GM10266 (cell line): ENCODE measurements at regions not wholly inside any gene's neighbourhood (a gene's known extent, or its start where the extent isn't known, plus 50 kb on each side); places are given as distances from the start of the nearest gene placed in this dataset.

Experiments
- DNase-seq: peaks from one replicate; pipeline ENCODE4 v3.0.0; 2012; ENCODE audit errors: extremely low spot score
- TF ChIP-seq, protein P1 (sequence below): IDR thresholded peaks from 2 replicates; pipeline ENCODE4 v1.5.1; 2012; ENCODE audit warnings: mild to moderate bottlenecking, low read depth; ENCODE audit not compliant: control insufficient read depth, insufficient read depth; ENCODE audit errors: missing control alignments

DNA sequence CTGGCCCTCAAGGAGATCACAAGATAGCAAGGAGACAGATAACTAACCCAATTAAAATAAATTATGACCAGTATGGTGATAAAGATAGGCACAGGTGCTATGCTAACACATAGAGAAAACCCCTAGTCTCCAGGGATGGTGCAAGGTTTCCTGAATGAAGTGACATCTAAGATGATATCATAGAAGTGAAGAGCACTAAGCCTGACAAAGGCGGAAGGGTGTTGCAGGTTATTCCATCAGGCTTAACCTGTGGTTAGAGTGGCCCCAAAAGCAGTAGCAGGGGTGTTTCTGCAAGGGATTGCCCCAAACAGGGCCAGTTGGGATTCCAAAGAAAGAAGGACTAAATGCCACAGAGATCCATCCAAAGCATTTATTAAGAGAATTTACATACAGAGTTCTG is 249.2 kb downstream of the IDS start:
- TF ChIP-seq, protein P1, sequence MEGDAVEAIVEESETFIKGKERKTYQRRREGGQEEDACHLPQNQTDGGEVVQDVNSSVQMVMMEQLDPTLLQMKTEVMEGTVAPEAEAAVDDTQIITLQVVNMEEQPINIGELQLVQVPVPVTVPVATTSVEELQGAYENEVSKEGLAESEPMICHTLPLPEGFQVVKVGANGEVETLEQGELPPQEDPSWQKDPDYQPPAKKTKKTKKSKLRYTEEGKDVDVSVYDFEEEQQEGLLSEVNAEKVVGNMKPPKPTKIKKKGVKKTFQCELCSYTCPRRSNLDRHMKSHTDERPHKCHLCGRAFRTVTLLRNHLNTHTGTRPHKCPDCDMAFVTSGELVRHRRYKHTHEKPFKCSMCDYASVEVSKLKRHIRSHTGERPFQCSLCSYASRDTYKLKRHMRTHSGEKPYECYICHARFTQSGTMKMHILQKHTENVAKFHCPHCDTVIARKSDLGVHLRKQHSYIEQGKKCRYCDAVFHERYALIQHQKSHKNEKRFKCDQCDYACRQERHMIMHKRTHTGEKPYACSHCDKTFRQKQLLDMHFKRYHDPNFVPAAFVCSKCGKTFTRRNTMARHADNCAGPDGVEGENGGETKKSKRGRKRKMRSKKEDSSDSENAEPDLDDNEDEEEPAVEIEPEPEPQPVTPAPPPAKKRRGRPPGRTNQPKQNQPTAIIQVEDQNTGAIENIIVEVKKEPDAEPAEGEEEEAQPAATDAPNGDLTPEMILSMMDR, result no peak
- DNase-seq, result no peak

DNA sequence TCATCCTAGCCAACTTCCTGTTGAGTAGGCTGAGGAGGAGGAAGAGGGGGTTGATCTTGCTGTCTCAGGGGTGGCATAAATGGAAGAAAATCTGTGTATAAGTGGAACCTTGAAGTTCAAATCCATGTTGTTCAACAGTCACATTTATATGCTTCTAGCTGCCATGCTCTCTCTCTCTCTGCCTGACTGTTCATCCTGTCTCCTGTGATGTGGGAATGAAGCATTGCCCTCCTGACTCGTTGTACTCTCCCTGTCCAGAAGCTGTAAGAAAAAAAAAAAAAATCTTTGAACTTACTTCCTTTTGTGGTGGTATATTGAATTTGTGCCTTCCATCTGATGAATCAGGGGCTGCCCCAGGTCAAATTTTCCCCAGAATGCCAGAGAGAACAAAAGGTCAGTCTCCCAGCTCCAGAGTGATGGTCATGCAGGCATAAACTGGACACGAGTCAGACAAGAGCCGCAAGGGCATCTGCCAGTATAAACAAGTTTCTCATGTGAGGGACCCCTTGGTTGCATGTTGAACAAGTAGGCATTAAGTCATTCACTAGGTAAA is 257.0 kb downstream of the IDS start:
- no peak for DNase-seq
- TF ChIP-seq, protein P1, result no peak

DNA sequence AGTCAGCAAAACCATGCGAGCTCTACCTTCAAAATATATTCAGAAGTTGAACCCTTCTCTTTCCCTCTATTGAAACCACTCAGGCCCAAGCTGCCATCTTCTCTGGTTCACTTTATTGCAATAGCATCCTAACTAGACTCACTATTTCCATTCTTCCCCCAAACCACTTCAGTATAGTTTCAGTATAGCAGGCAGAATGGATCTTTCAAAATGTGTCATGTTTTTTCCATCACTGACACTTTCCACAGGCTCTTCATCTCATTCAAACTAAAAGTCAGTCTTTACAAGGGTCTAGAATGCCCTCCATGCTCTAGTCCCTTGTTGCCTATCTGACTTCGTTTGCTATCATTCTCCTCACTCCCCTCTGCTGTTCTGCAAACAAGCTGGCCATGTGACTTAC is 274.4 kb downstream of the IDS start:
- TF ChIP-seq, protein P1, result no peak
- DNase-seq, result no peak

DNA sequence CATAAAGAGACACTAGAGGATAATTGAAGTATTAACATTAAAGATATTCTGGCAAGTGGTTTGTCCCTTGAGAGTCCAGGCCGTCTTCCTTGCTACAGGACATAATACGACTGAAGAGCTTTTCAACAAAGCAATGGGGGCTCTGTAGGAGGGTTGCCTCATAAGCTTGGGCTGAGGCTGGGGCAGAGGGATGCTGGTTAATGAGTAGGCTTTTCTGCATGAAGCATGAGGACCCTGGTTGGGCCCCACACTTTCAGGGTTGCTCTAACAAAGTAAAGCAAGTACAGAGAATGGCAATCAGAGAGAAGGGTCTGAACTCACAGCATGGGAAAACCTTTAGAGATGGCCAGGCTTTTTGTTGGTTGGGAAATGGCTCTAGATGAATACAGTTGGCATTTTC is 281.3 kb downstream of the IDS start:
- DNase-seq, result no peak
- TF ChIP-seq, protein P1, result no peak

DNA sequence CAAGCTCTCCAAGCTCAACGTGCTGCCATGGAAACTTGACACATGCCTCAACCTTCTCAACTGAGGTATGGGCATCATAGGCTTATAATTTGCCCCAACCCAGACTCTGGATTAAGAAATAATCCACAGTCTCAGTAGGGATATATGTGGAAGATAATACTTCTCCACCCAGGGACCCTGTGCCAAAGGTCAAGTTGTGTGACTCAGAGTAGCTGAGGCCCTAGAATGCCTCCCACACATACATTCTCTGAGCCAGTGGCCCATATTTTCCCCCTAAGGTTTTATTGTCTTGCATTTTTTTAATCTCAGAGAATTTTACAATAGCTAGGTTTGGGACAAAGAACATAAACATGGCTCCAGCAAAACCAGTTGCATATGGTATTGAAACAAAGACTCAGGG is 283.1 kb downstream of the IDS start:
- no peak for DNase-seq
- TF ChIP-seq, protein P1, result no peak

DNA sequence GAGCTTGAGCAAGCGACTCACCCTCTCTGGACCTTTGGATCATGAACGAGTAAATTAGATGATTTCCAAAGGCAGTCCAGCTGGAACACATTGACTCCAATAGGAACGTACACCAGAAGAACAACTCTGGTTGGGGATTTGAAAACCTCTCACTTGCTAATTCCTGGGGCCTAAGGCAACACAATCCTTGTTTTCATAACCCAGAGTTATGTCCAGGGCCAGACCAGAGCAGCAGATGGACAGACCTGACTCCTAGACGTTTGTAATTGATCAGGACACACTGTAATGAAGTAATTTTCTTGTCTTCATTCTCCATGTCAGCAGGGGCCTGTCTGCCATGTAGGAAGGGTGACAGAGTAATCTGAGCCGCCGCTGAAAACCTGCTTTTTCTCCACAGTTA is 283.9 kb downstream of the IDS start:
- TF ChIP-seq, protein P1, result no peak

DNA sequence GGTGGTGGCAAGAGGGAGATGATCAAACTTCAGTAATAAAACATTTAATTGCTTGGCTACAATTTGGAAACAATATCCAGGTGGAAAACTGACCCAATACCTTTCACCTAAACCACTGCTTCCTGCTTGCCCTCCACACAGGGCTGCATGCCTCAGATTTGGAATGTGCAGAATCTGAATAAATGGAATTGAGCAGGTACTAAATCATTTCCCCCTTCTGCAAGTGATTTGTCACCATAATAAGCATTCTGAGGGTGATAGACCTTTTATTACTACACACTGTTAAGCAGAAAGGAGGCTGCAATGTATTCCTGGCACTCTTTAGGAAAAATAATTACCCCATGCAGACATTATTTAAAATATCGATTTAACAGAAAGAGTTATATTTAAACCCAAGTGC is 291.8 kb downstream of the IDS start:
- TF ChIP-seq, protein P1, result no peak

More for the DNA sequence above, 283.9 kb downstream of the IDS start:
- no peak for DNase-seq

More for the DNA sequence above, 291.8 kb downstream of the IDS start:
- DNase-seq, result no peak
